NCI-H460 (cell line): ENCODE measurements at regions not wholly inside any gene's neighbourhood (a gene's known extent, or its start where the extent isn't known, plus 50 kb on each side); places are given as distances from the start of the nearest gene placed in this dataset.
A peak's percentile ranks its signal among the peaks of the same experiment; 100 is the strongest.

Experiments used
- DNase-seq: peaks from one replicate; pipeline ENCODE4 v3.0.0-alpha.2; 2016; ENCODE audit warnings: low read depth; ENCODE audit errors: extremely low read depth

DNA sequence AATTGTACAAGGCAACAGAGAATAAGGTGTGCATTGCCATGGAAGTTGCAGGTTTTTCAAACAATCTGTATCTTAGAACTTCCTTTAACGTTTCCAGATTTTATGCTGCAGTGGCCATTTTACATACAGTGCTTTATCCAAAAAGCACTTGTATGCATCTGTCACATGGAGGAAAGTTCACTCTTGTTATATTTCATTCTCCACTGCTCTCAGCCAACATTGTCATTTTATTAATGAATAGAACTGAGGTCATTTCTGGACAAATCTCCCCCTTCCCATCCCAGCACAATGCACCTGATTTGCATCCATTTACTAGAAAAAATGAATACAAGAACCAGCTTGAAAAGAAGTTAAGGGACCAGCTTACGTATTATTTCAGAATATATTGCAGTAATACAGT is 342.0 kb downstream of the USP25 start:
- DNase-seq, result no peak

DNA sequence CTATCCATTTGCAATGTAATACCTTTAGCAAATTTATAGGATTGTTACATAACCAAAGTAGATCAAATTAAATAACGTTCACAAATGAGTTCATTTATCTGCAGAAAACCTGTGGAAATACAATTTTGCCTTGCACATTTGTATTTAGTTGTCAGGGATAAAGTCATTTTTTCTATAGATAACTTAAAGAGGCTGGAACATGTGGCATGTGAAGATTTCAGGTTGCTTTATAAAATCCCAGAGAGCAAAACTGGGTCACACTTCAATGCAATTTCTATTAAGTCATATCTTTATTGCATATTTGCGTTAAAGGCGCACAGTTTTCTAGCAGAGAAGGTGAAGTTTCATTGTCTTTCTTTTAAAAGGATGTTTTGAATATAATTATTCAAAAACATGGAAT is 342.4 kb downstream of the USP25 start:
- DNase-seq, result no peak

DNA sequence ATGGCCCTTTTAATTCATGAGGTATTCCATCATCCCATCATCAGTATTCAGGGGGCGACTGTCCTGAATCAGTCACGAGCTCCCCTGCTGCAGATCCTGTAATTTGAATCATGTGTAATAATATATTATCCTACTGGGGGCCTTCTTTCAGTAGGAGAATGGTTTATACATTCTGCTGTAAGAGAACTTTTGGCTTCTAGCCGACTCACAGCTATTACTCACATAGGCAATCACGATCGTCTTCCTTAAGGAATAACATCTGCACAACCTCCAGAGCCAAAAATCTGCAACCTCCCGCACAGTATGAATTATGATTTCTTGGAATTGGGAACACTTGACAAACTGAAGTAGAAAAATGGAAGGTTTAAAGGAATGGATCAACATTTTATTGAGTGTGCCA is 343.0 kb downstream of the USP25 start:
- no peak for DNase-seq

DNA sequence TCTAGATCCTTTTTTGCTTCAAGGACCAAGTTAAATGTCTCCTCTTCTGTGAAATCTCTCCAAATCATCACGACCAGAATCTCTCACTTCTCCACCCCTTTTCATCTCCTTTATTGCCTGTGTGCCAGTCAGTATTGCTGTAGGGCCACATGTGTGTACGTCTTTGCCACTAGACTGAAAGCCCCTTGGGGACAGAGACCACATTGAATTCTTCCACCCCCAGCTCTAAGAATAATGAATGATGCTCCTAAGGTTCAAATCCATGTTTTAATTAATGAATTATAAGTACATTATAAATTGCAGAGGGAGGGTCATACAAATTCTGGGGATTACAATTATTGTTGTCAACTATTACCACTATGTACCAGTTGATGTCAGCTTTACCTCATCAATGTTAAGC is 343.8 kb downstream of the USP25 start:
- no peak for DNase-seq

DNA sequence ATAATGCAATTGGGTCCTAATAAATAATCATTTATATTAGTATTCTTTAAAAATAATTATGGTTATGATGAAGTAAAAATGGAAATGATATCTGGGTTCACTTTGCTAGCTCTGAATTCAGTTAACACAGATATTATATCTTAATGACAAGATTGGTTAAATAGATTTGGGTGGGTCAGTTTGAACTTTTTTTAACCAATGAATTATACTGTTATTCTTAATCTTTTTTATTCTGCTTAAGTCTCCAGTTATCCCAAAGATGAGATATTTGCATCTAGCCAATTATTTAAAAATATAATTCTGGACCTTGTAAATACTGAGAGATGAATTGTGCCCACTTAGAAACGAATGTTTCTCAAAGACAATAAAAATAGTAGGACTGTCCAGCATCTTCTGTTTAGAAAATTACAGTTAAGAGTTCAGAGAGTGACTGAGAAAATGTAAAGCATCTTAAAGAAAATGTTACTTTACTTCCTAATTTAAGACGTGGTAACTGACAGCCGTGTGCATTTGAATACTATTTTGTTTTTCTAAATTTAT is 345.2 kb downstream of the USP25 start:
- no peak for DNase-seq

DNA sequence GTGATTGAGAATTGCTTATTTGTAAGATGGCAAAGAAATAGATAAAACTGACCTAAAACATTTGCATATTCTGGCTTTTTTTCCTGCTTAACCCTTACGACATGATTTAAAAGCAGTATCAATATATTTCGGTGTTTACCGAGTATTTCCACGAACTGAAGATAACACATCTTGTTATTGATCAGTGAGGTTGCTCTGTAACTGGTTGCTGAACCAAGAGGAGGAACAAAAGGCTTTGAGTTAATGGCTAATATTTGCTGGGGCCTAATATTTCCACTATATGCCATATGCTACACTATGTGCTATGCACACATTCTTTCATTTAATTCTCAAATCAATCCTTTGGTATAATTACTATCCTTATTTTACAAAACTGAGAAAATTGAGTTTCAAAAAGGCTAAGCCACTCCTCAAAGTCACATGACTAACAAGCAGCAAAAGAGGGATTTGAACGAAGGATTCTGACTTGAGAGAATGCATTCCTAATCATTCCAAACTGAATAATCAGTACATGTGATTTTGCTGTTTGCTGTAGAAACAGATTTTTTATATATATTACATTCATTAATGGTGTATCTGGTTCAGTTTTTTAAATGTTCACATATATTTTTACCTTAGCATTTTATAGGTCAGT is 346.0 kb downstream of the USP25 start:
- no peak for DNase-seq

DNA sequence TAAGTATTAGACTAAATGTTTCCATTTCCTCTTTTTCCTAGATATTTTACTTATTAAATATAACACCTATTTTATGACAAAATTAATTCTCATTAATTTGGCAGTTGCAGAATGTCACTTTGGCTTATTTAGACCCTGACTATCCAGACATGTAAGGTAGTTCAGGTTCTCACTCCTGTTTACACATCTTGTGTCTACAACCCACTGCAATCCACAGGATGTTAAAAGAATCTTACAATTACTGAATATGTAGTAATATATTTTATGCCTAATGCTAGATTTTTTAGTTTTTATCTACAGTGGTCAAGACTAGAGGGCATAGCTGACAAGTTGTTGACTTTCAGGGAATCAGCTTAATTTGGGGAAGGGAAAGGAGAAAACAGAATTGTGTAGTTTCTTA is 346.7 kb downstream of the USP25 start:
- no peak for DNase-seq

DNA sequence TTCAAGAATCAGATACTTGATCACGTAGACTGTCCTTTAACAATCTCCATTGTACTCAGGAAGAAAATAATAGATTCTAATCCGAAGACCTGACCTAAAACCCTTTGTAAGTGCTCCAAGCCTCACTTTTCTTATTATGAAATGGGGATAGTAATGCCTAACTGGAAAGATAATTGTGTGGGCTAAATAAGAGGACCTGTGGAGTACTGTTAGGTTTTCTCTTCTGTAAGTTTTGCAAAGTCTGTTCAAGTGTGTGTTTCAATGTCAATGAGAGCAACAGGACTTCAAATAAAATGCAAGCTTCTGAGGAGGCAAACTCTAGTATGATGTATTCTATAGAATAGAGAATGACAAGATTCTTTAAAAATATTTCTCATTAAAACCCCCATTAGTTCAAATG is 348.6 kb downstream of the USP25 start:
- no peak for DNase-seq

DNA sequence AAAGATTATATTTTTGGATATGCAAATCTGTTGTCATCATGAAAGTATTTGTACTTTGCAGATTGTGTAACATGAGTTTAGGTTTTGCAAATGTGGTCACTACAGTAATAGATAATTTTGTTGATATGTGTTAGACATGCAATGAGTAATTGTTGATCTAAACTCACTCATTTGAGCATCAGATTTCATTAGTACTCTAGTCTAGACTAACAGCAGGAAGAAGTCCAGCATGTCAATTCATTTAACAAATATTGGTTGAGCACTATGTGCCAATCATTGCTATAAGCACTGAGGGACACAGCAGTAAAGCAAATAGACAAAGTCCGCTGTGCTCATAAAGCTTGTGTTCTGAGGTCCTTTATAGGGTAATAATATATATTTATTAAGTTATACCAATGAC is 350.0 kb downstream of the USP25 start:
- DNase-seq, result no peak

DNA sequence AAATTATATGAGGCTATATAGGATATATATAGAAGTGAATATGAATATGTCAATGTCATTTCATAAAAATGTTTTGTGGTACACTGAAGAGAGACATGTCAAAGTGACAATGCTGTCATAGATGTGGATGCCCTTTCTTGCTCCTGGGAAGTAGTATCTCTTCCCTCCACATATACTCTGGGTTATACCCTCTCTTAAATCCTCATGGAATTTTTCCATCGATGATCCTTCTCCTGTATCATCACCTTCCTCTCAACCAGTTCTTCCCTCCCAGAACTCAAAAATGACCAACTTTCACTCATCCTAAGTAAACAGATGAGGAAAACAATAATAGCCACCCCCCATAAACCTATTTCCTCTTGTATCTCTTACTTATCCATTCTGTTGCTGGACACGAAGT is 351.5 kb downstream of the USP25 start:
- DNase-seq, result no peak

DNA sequence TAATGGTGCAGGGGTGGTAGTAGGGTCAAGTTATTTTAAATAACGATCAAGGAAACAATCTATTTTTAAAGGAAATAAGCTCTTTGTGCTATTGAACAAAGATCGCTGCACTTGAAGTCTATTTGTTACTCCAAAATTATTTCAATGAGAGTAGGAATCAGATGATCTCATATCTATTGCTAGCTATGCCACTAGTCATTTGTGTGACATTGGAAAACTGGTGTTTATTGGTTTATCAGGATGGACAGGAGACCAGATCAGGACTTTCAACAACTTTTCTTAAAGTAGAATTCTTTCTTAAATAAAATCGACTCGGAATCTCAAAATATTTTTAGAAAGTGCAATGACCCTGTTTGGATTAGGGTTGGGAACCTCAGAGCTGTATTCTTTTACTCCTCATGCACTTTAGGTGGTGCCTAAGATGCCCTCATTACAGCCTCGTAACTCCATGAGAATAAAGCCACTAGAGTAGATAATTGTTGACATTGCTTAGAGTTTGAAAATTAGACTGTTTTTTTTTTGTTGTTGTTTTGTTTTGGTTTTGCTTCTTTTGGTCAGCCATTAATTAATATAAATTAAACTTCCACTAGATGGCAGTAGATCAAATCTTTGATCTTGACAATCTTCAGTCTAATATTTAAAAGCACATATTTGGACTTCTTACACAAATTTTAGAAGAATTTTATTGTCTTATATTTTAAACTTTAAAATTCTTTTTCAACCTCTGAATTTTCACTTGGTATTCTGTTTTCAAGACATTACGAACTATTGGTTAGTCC is 352.4 kb downstream of the USP25 start:
- DNase-seq, result peak; percentile 28

DNA sequence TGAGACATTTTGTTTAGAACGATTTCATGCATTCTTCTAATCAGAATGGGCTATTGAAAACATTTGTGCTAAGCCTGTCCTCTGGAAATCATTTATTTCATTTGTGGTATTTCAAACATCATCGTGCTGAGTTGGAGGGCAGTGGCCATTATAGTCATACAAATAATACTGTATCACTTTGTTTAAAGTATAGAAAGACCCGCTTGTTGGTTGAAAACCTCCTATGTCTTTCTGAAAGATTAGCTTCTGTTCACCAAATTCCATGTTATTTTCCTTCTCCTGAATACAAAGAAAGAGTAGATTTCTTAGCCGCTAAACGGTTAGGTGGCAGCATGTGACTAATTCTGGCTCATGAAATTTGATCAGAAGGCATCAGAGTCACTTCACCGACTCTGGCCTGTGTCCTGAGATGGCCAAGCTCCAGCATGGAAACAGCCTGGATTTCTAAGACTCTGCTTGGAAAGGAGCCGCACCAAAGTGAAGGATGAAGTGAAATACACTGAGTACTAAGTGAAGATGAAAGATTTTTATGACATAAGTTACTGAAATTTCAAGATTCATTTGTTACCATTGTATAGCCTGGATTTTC is 355.1 kb downstream of the USP25 start:
- peak; percentile 9 for DNase-seq

DNA sequence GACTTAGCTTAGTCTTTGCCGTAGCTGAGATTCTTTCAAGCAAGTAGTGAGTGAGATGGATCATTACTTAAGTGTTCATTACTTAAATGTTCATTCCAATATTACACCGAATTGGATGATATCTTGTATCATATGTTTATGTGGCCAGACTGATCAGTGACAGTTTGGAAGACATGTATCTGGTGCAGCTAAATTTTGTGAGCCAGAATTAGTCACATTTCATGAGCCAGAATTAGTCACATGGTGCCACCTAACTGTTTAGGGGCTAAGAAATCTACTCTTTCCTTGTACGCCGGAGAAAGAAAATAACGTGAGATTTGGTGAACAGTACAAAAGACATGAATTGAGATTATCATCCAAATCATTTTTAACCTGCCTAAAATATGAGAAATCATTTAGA is 355.6 kb downstream of the USP25 start:
- DNase-seq, result no peak

DNA sequence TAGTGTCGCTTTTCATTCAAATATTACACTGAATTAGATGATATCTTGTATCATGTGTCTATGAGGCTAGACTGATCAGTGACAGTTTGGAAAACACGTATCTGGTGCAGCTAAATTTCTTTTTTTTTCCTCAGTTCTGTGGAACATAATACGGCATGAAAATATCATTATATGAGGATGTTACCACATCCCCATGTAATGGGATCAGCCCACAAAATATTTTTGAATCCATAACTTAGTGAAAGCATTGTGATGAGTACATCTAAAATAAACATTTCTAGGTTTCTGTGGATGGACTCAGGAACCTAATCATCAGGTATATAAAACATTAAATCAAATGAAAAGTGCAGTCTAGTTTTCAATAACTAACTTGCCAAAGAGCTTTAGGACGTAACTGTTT is 356.3 kb downstream of the USP25 start:
- no peak for DNase-seq

DNA sequence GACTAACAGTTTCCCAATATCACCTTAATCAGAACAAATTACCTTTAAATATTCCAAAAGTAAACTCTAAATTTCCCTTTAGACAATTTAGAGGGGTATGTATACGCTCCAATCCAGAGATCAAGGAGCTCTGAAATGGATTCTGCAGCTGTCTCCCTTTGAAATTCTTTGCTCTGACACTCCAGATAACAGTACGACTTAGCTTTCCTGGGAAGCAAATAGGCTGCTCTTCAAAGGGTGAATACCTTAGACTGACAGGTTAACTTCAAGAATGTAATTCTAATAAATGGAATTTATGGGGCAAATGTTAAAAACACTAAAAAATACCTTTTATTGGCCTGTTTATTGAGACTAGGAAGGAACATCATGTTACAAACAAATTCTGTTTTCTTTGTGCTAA is 357.2 kb downstream of the USP25 start:
- no peak for DNase-seq

DNA sequence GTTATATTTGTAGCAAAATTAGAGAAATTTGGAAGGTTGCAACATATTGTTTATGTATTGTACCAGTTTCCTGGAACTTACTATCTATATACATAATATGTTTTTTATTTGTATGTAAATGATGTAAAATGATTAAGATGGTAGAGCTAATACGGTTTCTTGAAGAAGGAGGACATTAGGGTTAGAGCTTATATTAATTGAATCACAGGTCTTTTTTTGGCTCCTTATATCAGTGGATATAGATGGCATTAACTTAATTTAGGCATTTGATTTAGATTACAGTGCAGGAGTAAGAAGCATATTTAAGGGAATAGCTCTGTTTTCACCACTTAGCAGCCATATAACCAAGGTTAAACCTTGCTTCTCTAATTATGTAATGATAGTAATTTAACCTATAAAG is 357.7 kb downstream of the USP25 start:
- DNase-seq, result no peak

DNA sequence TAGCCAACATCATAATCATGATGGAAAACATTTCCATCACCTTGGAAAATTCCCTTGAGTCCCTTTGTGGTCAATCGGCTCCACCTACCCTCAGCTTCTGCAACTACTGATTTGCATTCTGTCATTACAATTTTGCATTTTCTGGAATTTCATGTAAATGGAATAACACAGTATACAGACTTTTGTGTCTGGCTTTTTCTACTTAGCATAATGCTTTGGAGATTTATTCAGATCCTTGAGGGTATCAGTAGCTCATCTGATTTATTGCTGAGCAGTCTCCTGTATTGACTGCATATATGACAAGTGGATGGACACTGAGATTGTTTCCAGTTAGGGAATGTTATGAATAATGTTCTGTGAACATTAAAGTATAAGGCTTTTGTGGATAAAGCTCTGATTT is 358.3 kb downstream of the USP25 start:
- no peak for DNase-seq

DNA sequence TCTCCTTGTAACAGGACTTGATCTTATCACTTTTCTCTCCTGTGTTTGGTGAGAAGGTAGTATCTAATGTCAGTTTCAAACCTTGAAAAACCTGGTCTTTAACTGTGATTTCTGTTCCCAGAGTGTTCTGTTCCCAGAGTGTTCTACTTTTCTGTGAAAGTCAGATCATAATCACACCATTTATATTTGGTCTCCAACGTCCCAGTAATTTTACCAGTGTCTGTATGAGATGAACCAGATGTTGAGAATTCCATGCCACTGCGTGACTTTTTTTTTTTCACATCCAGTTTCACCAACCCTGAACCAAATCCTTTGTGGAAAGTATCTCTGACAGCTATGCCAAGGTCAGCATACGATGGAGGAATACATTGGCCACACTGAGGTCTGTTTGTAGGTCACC is 365.2 kb downstream of the USP25 start:
- no peak for DNase-seq

DNA sequence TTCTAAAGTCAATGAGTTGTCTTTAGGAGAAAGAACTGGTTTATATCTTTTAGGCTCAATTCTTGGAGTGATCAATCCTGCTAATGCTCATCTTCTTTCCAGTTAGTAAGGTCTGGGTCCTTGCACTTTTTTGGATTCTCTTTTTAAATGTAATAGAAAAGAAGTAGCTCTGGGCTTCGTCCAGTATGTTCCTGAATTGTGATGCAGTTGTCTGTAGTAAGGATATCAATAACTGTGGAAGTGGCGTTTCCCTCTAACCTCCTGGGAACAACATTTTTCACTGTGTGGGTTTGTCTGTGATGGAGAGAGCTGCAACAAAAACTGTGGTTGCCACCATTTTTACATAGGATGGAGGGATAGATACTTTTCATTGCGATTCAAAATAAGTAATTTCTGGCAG is 367.2 kb downstream of the USP25 start:
- no peak for DNase-seq

DNA sequence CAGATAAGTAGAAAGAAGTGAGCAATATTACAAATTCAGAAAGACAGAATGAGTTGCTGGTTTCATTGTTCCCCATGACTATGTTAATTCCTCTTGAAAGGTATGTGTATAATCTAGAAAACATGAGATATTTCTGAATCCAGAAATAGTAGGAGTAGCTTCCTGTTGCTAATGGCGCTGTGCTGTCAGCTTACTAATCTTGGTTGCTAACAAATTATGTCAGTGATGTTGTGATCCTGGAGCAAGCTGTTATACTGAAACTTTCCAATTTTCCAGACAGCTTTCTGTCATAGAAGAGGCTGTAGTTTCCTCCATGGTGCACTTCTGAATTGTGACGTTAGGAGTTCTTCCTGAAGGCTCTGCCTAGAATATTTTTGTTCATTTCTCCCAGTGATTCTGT is 372.3 kb downstream of the USP25 start:
- no peak for DNase-seq

DNA sequence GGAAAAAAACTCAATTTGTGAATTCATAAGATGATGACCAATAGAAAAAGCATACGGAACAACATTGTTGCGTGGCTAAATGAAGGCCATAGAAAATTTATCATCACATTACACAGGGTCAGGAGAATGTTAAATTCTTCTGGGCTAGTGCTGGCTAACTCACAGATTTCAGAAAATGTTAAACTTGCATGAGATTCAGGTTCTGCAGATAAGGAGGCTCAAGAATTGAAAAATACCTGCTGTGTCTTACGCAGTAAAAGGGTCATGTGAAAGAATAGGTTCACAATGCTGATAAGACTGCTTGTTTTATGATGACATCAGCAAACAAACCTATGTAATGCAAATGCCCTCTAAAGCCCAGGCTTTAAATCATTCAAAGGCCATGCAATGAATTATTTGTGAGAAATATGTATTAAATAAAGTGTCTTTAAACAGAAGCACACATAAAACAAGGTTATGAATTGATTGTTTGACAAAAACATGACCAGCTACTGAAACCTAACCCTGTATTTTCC is 378.8 kb downstream of the USP25 start:
- no peak for DNase-seq
